H7 (cell line): ENCODE measurements at regions not wholly inside any gene's neighbourhood (a gene's known extent, or its start where the extent isn't known, plus 50 kb on each side); places are given as distances from the start of the nearest gene placed in this dataset.

Experiments used
- DNase-seq: peaks from one replicate; pipeline ENCODE4 v3.0.0; 2012
- H3K27me3 ChIP-seq: 2 replicates; pipeline ENCODE4 v1.6.0; 2011; ENCODE audit warnings: mild to moderate bottlenecking, low read length; ENCODE audit not compliant: control insufficient read depth, insufficient read depth
- H3K36me3 ChIP-seq: replicated peaks from 2 replicates; pipeline ENCODE4 v1.5.1; 2011; ENCODE audit warnings: low read length; ENCODE audit not compliant: control insufficient read depth, insufficient read depth
- H3K4me3 ChIP-seq: 2 replicates; pipeline ENCODE4 v1.5.1; 2011; ENCODE audit warnings: low read depth, mild to moderate bottlenecking, control low read depth, low read length, moderate library complexity; ENCODE audit not compliant: insufficient read depth

- Histone ChIP-seq H3K4me3 (no peak overlapping the region), H3K36me3 (no peaks in the 10 kb centered on the region), H3K27me3 (no peaks in the 10 kb centered on the region)
- DNase-seq: no peak
These were observed 53.4 kb downstream of the PTCHD4 start for GRCh38 chr6:48057601-48058000.

DNA sequence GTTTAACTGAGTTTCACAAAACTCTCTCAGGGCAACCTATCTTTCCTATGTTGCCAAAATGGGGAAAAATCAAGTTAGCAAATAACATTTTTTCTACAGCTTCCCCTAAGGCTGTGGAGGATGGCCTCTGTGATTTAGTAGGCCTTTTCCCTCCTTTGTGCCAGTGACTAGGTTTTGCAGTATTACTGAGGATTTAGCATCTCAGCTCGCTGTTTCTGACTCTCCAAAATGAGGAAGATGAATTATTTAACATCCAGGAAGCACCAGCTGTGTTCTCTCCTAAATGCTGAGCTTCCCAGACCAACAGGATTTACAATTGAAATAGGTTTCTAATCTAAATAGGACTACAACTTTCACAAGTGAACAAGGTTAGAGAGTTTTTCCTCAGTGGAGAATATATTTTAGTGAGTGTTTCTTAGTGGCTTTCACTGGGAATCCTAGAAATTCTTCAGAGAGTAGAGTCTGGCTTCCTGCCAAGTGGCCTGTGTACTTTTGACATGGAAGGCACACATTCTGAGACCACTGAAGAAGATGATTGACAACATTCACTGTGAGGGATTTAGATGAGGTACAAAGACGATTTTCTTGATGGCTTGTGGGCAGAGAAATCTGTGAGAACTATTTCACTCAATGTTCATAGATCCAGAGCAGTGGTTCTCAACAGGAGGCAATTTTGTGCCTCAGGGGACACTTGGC is 62.4 kb downstream of the PTCHD4 start:
- Histone ChIP-seq H3K36me3 (no peaks in the 10 kb centered on the region), H3K4me3 (no peak overlapping the region), H3K27me3 (no peaks in the 10 kb centered on the region)
- DNase-seq: no peak

- no peaks in the 10 kb centered on the region for H3K36me3 ChIP-seq
- no peak for DNase-seq
- no peak overlapping the region for H3K4me3 ChIP-seq
- H3K27me3 ChIP-seq: no peaks in the 10 kb centered on the region
These were observed 69.1 kb downstream of the PTCHD4 start for GRCh38 chr6:48041894-48042293.

- Histone ChIP-seq H3K4me3 (no peak overlapping the region), H3K36me3 (no peaks in the 10 kb centered on the region), H3K27me3 (no peaks in the 10 kb centered on the region)
- DNase-seq: no peak
These were observed 73.1 kb downstream of the PTCHD4 start for GRCh38 chr6:48037946-48038345.

DNA sequence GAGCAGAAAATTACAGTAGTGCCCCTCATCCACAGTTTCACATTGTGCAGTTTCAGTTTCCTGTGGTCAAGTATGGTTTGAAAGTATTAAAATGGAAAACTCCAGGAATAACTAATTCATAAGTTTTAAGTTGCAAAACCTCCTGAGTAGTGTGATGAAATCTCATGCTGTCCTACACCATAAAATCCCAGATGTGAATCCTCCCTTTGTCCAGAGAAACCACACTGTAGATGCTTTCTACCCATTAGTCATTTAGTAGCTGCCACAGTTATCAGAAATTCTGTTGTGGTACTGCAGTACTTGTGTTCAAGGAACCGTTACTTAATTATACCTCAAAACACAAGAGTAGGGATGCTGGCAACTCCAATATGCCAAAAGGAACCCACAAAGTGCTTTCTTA is 74.7 kb downstream of the PTCHD4 start:
- DNase-seq: no peak
- no peaks in the 10 kb centered on the region for H3K36me3 ChIP-seq
- no peaks in the 10 kb centered on the region for H3K27me3 ChIP-seq
- H3K4me3 ChIP-seq: no peak overlapping the region

- no peaks in the 10 kb centered on the region for H3K36me3 ChIP-seq
- no peak overlapping the region for H3K4me3 ChIP-seq
- no peak for DNase-seq
- H3K27me3 ChIP-seq: no peaks in the 10 kb centered on the region
These were observed 78.8 kb downstream of the PTCHD4 start for GRCh38 chr6:48032151-48032550.

GRCh38 chr6:48031711-48032110 is 79.3 kb downstream of the PTCHD4 start:
- no peaks in the 10 kb centered on the region for H3K27me3 ChIP-seq
- H3K4me3 ChIP-seq: no peak overlapping the region
- no peak for DNase-seq
- no peaks in the 10 kb centered on the region for H3K36me3 ChIP-seq

- Histone ChIP-seq H3K27me3 (no peaks in the 10 kb centered on the region), H3K4me3 (no peak overlapping the region), H3K36me3 (no peaks in the 10 kb centered on the region)
- DNase-seq: no peak
These were observed 83.1 kb downstream of the PTCHD4 start for GRCh38 chr6:48027704-48028435.

DNA sequence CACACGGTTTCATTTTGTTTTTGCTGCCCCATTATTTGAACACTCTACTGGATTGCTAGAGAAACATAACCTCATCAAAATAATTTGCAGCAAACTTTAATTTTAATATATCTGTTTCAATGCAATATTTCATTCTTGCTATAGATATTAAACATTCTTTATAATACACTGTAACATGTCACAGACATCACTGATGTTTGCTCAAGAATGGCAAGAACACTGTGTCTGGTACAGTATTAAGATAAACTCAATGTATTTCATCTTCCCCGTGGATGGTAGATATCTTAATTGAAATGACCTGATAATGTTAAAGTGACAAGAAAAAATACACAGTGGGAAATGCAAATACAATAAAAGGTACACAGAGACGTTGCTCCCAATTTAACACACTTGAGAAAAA is 86.0 kb downstream of the PTCHD4 start:
- Histone ChIP-seq H3K27me3 (no peaks in the 10 kb centered on the region), H3K36me3 (no peaks in the 10 kb centered on the region), H3K4me3 (no peak overlapping the region)
- DNase-seq: no peak

DNA sequence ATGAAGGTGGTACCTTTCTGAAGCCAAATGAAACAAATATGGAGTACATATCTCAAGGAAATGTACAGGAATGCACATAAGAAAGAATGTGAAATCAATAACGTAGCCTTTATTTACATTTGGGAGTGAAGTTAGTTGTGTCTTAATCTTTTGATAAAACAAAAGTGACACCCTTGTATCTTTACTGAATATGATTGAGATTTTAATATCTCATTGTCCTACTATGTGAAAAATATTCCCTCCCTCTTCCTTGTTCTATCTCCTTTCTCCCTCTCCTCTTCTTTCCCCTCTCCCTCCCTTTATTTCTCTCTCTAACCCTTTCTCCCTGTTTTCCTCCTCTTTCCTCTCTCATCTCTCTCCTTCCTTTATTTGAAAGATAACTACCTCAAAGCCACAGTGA is 89.1 kb downstream of the PTCHD4 start:
- no peak overlapping the region for H3K4me3 ChIP-seq
- no peaks in the 10 kb centered on the region for H3K36me3 ChIP-seq
- DNase-seq: no peak
- no peaks in the 10 kb centered on the region for H3K27me3 ChIP-seq

DNA sequence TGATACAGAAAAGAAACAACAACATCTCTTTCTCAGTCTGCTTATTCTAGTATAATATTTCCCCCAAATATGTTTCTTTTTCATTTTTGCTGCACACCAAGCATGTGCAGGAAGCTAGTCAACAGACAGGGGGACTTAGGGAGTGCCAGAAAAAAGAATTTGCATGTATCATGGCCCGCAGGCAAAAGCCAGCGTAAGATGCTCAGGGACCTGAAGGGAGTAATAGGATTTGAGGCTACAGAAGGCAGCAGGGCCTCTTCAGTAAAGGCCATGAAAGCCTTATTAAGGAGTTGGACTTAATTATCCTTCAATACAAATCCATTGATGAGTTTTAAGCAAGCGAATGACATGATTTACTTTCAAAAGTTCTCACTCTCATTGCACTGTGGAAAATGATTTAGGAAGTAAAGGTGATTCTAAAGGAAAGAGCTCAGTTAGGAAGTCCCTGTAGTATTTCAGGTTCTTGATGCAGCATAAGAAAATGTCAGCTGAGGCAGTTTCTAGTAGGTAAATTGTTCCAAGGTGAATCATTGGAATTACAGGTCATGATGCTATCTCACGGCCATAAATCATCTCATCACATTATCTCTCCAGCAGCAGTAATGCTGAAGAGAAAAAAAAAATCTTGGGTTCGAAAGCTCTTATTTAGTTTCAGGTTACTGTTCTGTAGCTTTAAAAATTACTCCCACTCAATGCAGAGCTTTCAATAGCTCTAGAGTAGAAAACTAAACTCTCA is 94.8 kb downstream of the PTCHD4 start:
- Histone ChIP-seq H3K4me3 (no peak overlapping the region), H3K36me3 (no peaks in the 10 kb centered on the region), H3K27me3 (no peaks in the 10 kb centered on the region)
- no peak for DNase-seq

DNA sequence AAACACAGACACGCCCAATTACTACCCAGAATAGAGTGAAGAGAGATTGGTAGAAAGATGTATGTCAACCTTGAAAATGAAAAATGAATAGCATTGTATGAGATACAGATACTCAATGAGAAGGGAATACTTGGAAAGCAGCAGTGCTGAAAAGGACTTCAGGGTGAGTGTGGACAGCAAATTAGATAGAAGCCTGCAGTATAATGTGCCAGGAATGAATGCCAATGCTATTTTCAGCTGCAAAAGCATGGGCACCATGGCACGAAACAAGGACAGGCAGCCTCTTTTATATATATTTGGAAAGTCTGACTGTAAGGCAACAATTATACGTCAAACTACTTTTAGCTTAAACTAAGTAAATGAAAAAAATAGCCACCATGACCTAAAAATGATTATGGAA is 118.2 kb downstream of the PTCHD4 start:
- Histone ChIP-seq H3K4me3 (no peak overlapping the region), H3K36me3 (no peaks in the 10 kb centered on the region), H3K27me3 (no peaks in the 10 kb centered on the region)
- no peak for DNase-seq

DNA sequence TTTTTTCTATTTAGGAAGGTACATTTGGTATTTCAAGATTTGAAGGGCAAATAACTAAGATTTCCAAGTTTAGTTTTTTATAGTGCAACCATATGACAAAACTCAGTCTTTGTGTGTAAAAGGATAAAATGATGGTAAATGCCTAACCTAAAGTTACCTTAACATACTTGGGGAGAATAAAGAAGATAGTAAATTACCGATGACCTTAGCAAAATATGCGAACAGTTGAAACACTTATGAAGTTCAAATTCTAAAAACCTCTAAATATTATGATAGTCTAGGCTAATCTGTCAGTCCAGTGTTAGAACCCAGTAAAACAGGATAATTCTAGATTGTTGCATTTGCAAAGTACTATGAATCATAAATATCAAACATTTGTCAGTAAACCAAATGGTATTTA is 127.5 kb downstream of the PTCHD4 start:
- no peaks in the 10 kb centered on the region for H3K36me3 ChIP-seq
- no peak for DNase-seq
- no peak overlapping the region for H3K4me3 ChIP-seq
- H3K27me3 ChIP-seq: no peaks in the 10 kb centered on the region

- H3K4me3 ChIP-seq: no peak overlapping the region
- no peaks in the 10 kb centered on the region for H3K27me3 ChIP-seq
- DNase-seq: peak; percentile 14
- H3K36me3 ChIP-seq: no peaks in the 10 kb centered on the region
These were observed 133.7 kb downstream of the PTCHD4 start for GRCh38 chr6:47977314-47977713.

DNA sequence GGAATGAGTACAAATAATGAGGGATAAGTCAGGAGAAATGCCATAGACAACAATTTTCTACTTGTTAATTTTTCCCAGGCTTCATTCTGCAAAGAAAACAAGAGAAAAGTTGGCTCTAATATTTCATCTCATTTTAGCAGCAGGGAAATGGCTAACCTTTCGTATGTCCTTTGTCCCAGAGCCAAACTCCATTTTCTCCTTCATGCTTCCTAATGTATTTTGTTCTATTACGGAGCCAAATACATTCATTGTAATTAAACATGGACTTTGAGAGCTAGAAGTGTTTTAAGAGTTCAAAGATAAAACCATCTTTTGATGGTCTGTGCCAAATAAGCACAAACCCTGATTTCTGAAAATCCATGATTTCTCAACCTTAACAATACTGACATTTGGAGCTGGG is 136.9 kb downstream of the PTCHD4 start:
- Histone ChIP-seq H3K36me3 (no peaks in the 10 kb centered on the region), H3K27me3 (no peaks in the 10 kb centered on the region), H3K4me3 (no peak overlapping the region)
- no peak for DNase-seq
